GM23338 (cell line): ENCODE measurements at regions not wholly inside any gene's neighbourhood (a gene's known extent, or its start where the extent isn't known, plus 50 kb on each side); places are given as distances from the start of the nearest gene placed in this dataset.

Source experiments
- ATAC-seq: fragments of 200-7000 bp; cut with Tn5 transposase; 3 replicates; pipeline ENCODE4 v1.9.1; 2020
- DNase-seq: peaks from one replicate; pipeline ENCODE4 v3.0.0-alpha.2; 2015; ENCODE audit warnings: low spot score
- H2AFZ ChIP-seq: fragments of 200-600 bp; sonication (generic); 2 replicates; pipeline ENCODE4 v1.8.0; 2016; ENCODE audit warnings: antibody characterized with exemption, mild to moderate bottlenecking, moderate library complexity
- H3F3A ChIP-seq: fragments of 200-600 bp; sonication (generic); replicated peaks from 2 replicates; pipeline ENCODE4 v1.8.0; 2017; ENCODE audit warnings: antibody characterized with exemption, mixed run types, low read depth
- H3K27ac ChIP-seq: fragments of 200-600 bp; sonication (generic); 2 replicates; pipeline ENCODE4 v1.6.1; 2016; ENCODE audit warnings: low read depth
- H3K27me3 ChIP-seq: fragments of 200-600 bp; sonication (generic); 2 replicates; pipeline ENCODE4 v1.8.0; 2016; ENCODE audit warnings: mild to moderate bottlenecking, mixed run types, moderate library complexity; ENCODE audit not compliant: insufficient read depth
- H3K36me3 ChIP-seq: fragments of 200-600 bp; sonication (generic); 2 replicates; pipeline ENCODE4 v1.8.0; 2016; ENCODE audit warnings: mild to moderate bottlenecking; ENCODE audit not compliant: insufficient read depth
- H3K4me1 ChIP-seq: fragments of 200-600 bp; sonication (generic); 2 replicates; pipeline ENCODE4 v1.8.0; 2016; ENCODE audit warnings: mild to moderate bottlenecking, moderate library complexity; ENCODE audit not compliant: insufficient read depth
- H3K4me2 ChIP-seq: fragments of 200-600 bp; sonication (generic); 2 replicates; pipeline ENCODE4 v1.7.1; 2017; ENCODE audit warnings: mixed run types
- H3K4me3 ChIP-seq: fragments of 200-600 bp; sonication (generic); 2 replicates; pipeline ENCODE4 v1.6.1; 2016; ENCODE audit warnings: mixed run types
- H3K79me2 ChIP-seq: fragments of 200-600 bp; sonication (generic); replicated peaks from 2 replicates; pipeline ENCODE4 v1.8.0; 2017; ENCODE audit warnings: mild to moderate bottlenecking; ENCODE audit not compliant: insufficient read depth
- H3K9me2 ChIP-seq: fragments of 200-600 bp; sonication (generic); 2 replicates; pipeline ENCODE4 v1.8.0; 2017; ENCODE audit not compliant: insufficient read depth
- H4K20me1 ChIP-seq: fragments of 200-600 bp; sonication (generic); replicated peaks from 2 replicates; pipeline ENCODE4 v1.8.0; 2017; ENCODE audit warnings: mild to moderate bottlenecking; ENCODE audit not compliant: insufficient read depth
- H3K27ac Mint-ChIP-seq: 2 replicates; pipeline ENCODE4 v1.8.0; 2020; ENCODE audit warnings: inconsistent platforms, mild to moderate bottlenecking, moderate library complexity, mixed read lengths
- H3K27me3 Mint-ChIP-seq: 3 replicates; pipeline ENCODE4 v1.8.0; 2022; ENCODE audit warnings: low read depth, mild to moderate bottlenecking, moderate library complexity, mixed read lengths, inconsistent platforms; ENCODE audit not compliant: insufficient read depth, poor library complexity
- H3K36me3 Mint-ChIP-seq: 3 replicates; pipeline ENCODE4 v1.8.0; 2021; ENCODE audit warnings: low read depth, mild to moderate bottlenecking, inconsistent platforms, moderate library complexity, mixed read lengths
- H3K4me1 Mint-ChIP-seq: 3 replicates; pipeline ENCODE4 v1.8.0; 2020; ENCODE audit warnings: mild to moderate bottlenecking, inconsistent platforms, mixed read lengths
- H3K4me3 Mint-ChIP-seq: 3 replicates; pipeline ENCODE4 v1.8.0; 2021; ENCODE audit warnings: moderate library complexity, mild to moderate bottlenecking, inconsistent platforms, mixed read lengths
- H3K9me3 Mint-ChIP-seq: 3 replicates; pipeline ENCODE4 v1.8.0; 2020; ENCODE audit warnings: moderate library complexity, mild to moderate bottlenecking, inconsistent platforms, mixed read lengths
- EZH2 ChIP-seq: fragments of 200-600 bp; sonication (generic); IDR thresholded peaks from one replicate; pipeline ENCODE4 v1.8.0; 2017; ENCODE audit warnings: antibody characterized with exemption, mild to moderate bottlenecking, low read depth; ENCODE audit not compliant: unreplicated experiment
- POLR2AphosphoS5 ChIP-seq: IDR thresholded peaks from 2 replicates; pipeline ENCODE4 v1.6.1; 2016; ENCODE audit warnings: antibody characterized with exemption, low read depth
- TF ChIP-seq, protein P1 (sequence below): fragments of 250-450 bp; sonication (Bioruptor Pico); IDR thresholded peaks from 2 replicates; pipeline ENCODE4 v1.5.0; 2020; ENCODE audit warnings: mild to moderate bottlenecking, moderate library complexity
- TF ChIP-seq, protein P2 (sequence below), 2 experiments: fragments of 200-600 bp in 1 of 2; sonication (generic) in 1 of 2; conservative IDR thresholded peaks; 2 replicates each; pipeline versions ENCODE4 v1.5.1 to v1.6.1; 2016 to 2017; ENCODE audit warnings: antibody characterized with exemption in 2 of 2, low read depth in 2 of 2, mild to moderate bottlenecking in 2 of 2, moderate library complexity in 1 of 2
- TF ChIP-seq, protein P3 (sequence below): IDR thresholded peaks from 2 replicates; pipeline ENCODE4 v1.6.1; 2016; ENCODE audit warnings: antibody characterized with exemption

DNA sequence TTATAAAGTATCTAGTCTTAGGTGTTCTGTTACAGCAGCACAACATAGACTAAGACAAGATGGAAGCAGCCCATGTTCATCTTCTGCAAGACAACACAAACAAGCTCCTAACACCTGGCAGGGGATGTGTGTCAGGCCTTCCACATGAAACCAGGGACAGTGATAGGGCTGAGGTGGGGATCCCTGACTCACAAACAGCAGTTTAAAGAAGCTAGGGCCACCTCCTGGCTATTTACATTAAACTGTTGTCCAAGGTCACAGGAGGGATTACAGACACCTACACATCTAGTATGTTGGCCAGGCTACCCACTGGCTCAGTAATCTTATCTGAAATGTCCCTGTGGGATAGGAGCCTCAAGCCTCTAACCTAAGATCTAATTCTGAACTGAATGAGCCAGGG lies 211.3 kb downstream of the MINAR1 start:
- H4K20me1 ChIP-seq: no peaks in the 10 kb centered on the region
- no peaks in the 10 kb centered on the region; the same call in 1 of the 2 replicates for H3K36me3 ChIP-seq
- H3K4me3 ChIP-seq: no peak overlapping the region
- H2AFZ ChIP-seq: no peak overlapping the region
- no peak overlapping the region for H3K4me2 ChIP-seq
- Mint-ChIP-seq H3K9me3 (peaks cover 10% of the 10 kb centered on the region; the same call in 2 of the 3 replicates), H3K27me3 (no peaks in the 10 kb centered on the region), H3K36me3 (no peaks in the 10 kb centered on the region), H3K4me1 (no peaks in the 10 kb centered on the region; the same call in 2 of the 3 replicates), H3K4me3 (no peak overlapping the region), H3K27ac (no peak overlapping the region)
- DNase-seq: no peak
- no peaks in the 10 kb centered on the region for H3K4me1 ChIP-seq
- no peaks in the 10 kb centered on the region for H3F3A ChIP-seq
- no peaks in the 10 kb centered on the region for H3K27me3 ChIP-seq
- TF ChIP-seq EZH2 (no peak), POLR2AphosphoS5 (no peak)
- TF ChIP-seq, protein P1, sequence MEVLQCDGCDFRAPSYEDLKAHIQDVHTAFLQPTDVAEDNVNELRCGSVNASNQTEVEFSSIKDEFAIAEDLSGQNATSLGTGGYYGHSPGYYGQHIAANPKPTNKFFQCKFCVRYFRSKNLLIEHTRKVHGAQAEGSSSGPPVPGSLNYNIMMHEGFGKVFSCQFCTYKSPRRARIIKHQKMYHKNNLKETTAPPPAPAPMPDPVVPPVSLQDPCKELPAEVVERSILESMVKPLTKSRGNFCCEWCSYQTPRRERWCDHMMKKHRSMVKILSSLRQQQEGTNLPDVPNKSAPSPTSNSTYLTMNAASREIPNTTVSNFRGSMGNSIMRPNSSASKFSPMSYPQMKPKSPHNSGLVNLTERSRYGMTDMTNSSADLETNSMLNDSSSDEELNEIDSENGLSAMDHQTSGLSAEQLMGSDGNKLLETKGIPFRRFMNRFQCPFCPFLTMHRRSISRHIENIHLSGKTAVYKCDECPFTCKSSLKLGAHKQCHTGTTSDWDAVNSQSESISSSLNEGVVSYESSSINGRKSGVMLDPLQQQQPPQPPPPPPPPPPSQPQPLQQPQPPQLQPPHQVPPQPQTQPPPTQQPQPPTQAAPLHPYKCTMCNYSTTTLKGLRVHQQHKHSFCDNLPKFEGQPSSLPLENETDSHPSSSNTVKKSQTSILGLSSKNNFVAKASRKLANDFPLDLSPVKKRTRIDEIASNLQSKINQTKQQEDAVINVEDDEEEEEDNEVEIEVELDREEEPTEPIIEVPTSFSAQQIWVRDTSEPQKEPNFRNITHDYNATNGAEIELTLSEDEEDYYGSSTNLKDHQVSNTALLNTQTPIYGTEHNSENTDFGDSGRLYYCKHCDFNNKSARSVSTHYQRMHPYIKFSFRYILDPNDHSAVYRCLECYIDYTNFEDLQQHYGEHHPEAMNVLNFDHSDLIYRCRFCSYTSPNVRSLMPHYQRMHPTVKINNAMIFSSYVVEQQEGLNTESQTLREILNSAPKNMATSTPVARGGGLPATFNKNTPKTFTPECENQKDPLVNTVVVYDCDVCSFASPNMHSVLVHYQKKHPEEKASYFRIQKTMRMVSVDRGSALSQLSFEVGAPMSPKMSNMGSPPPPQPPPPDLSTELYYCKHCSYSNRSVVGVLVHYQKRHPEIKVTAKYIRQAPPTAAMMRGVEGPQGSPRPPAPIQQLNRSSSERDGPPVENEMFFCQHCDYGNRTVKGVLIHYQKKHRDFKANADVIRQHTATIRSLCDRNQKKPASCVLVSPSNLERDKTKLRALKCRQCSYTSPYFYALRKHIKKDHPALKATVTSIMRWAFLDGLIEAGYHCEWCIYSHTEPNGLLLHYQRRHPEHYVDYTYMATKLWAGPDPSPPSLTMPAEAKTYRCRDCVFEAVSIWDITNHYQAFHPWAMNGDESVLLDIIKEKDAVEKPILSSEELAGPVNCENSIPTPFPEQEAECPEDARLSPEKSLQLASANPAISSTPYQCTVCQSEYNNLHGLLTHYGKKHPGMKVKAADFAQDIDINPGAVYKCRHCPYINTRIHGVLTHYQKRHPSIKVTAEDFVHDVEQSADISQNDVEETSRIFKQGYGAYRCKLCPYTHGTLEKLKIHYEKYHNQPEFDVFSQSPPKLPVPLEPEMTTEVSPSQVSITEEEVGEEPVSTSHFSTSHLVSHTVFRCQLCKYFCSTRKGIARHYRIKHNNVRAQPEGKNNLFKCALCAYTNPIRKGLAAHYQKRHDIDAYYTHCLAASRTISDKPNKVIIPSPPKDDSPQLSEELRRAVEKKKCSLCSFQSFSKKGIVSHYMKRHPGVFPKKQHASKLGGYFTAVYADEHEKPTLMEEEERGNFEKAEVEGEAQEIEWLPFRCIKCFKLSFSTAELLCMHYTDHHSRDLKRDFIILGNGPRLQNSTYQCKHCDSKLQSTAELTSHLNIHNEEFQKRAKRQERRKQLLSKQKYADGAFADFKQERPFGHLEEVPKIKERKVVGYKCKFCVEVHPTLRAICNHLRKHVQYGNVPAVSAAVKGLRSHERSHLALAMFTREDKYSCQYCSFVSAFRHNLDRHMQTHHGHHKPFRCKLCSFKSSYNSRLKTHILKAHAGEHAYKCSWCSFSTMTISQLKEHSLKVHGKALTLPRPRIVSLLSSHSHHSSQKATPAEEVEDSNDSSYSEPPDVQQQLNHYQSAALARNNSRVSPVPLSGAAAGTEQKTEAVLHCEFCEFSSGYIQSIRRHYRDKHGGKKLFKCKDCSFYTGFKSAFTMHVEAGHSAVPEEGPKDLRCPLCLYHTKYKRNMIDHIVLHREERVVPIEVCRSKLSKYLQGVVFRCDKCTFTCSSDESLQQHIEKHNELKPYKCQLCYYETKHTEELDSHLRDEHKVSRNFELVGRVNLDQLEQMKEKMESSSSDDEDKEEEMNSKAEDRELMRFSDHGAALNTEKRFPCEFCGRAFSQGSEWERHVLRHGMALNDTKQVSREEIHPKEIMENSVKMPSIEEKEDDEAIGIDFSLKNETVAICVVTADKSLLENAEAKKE (CRISPR knock-in tag): no peak
- TF ChIP-seq, protein P2, sequence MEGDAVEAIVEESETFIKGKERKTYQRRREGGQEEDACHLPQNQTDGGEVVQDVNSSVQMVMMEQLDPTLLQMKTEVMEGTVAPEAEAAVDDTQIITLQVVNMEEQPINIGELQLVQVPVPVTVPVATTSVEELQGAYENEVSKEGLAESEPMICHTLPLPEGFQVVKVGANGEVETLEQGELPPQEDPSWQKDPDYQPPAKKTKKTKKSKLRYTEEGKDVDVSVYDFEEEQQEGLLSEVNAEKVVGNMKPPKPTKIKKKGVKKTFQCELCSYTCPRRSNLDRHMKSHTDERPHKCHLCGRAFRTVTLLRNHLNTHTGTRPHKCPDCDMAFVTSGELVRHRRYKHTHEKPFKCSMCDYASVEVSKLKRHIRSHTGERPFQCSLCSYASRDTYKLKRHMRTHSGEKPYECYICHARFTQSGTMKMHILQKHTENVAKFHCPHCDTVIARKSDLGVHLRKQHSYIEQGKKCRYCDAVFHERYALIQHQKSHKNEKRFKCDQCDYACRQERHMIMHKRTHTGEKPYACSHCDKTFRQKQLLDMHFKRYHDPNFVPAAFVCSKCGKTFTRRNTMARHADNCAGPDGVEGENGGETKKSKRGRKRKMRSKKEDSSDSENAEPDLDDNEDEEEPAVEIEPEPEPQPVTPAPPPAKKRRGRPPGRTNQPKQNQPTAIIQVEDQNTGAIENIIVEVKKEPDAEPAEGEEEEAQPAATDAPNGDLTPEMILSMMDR (conservative IDR thresholded peaks at IDR 0.05; ENCODE audit: low read depth in 2 of 2): no peak
- TF ChIP-seq, protein P3, sequence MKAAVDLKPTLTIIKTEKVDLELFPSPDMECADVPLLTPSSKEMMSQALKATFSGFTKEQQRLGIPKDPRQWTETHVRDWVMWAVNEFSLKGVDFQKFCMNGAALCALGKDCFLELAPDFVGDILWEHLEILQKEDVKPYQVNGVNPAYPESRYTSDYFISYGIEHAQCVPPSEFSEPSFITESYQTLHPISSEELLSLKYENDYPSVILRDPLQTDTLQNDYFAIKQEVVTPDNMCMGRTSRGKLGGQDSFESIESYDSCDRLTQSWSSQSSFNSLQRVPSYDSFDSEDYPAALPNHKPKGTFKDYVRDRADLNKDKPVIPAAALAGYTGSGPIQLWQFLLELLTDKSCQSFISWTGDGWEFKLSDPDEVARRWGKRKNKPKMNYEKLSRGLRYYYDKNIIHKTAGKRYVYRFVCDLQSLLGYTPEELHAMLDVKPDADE: no peak
- no peaks in the 10 kb centered on the region for H3K79me2 ChIP-seq
- ATAC-seq: no peak
- H3K27ac ChIP-seq: no peak overlapping the region
- H3K9me2 ChIP-seq: no peaks in the 10 kb centered on the region; the same call in 1 of the 2 replicates
